Aorta (tissue), 5 donors: ENCODE measurements at regions not wholly inside any gene's neighbourhood (a gene's known extent, or its start where the extent isn't known, plus 50 kb on each side); places are given as distances from the start of the nearest gene placed in this dataset.

Experiments
- ATAC-seq: fragments of 200-7000 bp; cut with Tn5 transposase; one replicate; pipeline ENCODE4 v1.9.1; 2022; ENCODE audit warnings: moderate library complexity; ENCODE audit not compliant: low FRiP score
- DNase-seq, 2 donors: peaks; one replicate each; pipeline ENCODE4 v3.0.0-alpha.2; 2020
- H3K27ac ChIP-seq, 2 donors: one replicate each; pipeline ENCODE4 v1.5.1; 2013; ENCODE audit warnings: low read length in 2 of 2, mild to moderate bottlenecking in 2 of 2, moderate library complexity in 2 of 2, control low read depth in 1 of 2, inconsistent platforms in 1 of 2, low read depth in 1 of 2
- H3K27me3 ChIP-seq, 2 donors: one replicate each; pipeline ENCODE4 v1.6.1; 2013; ENCODE audit warnings: control low read depth in 1 of 2, low read length in 1 of 2, mild to moderate bottlenecking in 1 of 2, moderate library complexity in 1 of 2; ENCODE audit not compliant: insufficient read depth in 2 of 2, control insufficient read depth in 1 of 2
- H3K36me3 ChIP-seq, 2 donors: one replicate each; pipeline ENCODE4 v1.6.1; 2013; ENCODE audit warnings: control low read depth in 1 of 2, low read length in 1 of 2, mild to moderate bottlenecking in 1 of 2; ENCODE audit not compliant: insufficient read depth in 2 of 2, control insufficient read depth in 1 of 2
- H3K4me1 ChIP-seq, 2 donors: one replicate each; pipeline ENCODE4 v1.6.1; 2013; ENCODE audit warnings: low read length in 2 of 2, control low read depth in 1 of 2, mild to moderate bottlenecking in 1 of 2, moderate library complexity in 1 of 2; ENCODE audit not compliant: insufficient read depth in 2 of 2, control insufficient read depth in 1 of 2
- H3K4me3 ChIP-seq, 2 donors: one replicate each; pipeline ENCODE4 v1.5.1; 2013; ENCODE audit warnings: low read length in 2 of 2, control low read depth in 1 of 2, mild to moderate bottlenecking in 1 of 2
- H3K9me3 ChIP-seq: one replicate; pipeline ENCODE4 v1.6.1; 2013; ENCODE audit warnings: mild to moderate bottlenecking, low read length; ENCODE audit not compliant: control insufficient read depth
- WGBS, 2 donors: extraction: QIAGEN DNeasy Blood & Tissue Kit; methylation state at CpG; one replicate each; pipeline ENCODE4 v1.1.7; 2013; 5-methylcytosine and 5-hydroxymethylcytosine counted together
- intact Hi-C, 2 donors: fragments of 100-400 bp; cut with DNase I; formaldehyde crosslinking; loops; one replicate each; pipeline versions ENCODE4 v1.14.2 to v1.15.0; 2022
- donor health status: healthy with polysubstance abuse.
- donor health status: Bipolar disorder and iron deficiency.
- donor health status: DM: no; HTN: no; CAD: no.
- donor health status: DM: no; HTN: no; CAD: no.
- donor health status: DM: yes; HTN: yes; CAD: no.

GRCh38 chr10:4763960-4764428 is 62.0 kb upstream of the AKR1E2 start:
- Histone ChIP-seq H3K4me3 (no peak overlapping the region), H3K27me3 (no peaks in the 10 kb centered on the region), H3K27ac (no peak overlapping the region), H3K36me3 (no peaks in the 10 kb centered on the region), H3K4me1 (peaks cover 0 to 3% of the 10 kb centered on the region in 2 donors), H3K9me3 (no peaks in the 10 kb centered on the region)
- no peak for ATAC-seq
- intact Hi-C loops = loop anchor here (5.0 to 10.0 kb wide), 5 partner anchors 87 to 1569 kb away; no protein-coding TSS in a partner anchor
- DNase-seq = no peak
- 90 to 93% methylated on average over 6 of the region's 6 CpGs for WGBS, 2 donors

GRCh38 chr10:4763513-4763912 is 62.5 kb upstream of the AKR1E2 start:
- no peaks in the 10 kb centered on the region for H3K27me3 ChIP-seq
- intact Hi-C loops = loop anchor here (5.0 to 10.0 kb wide), 5 partner anchors 86 to 1569 kb away; no protein-coding TSS in a partner anchor
- H3K27ac ChIP-seq = no peak overlapping the region
- peaks cover 0 to 3% of the 10 kb centered on the region in 2 donors for H3K4me1 ChIP-seq
- ATAC-seq = no peak
- H3K36me3 ChIP-seq = no peaks in the 10 kb centered on the region
- WGBS, 2 donors = 97 to 100% methylated on average over 1 of the region's 1 CpG
- H3K9me3 ChIP-seq = no peaks in the 10 kb centered on the region
- DNase-seq = no peak
- H3K4me3 ChIP-seq = no peak overlapping the region

- no peaks in the 10 kb centered on the region for H3K4me1 ChIP-seq
- H3K4me3 ChIP-seq = no peak overlapping the region
- H3K36me3 ChIP-seq = no peaks in the 10 kb centered on the region
- no peaks in the 10 kb centered on the region for H3K9me3 ChIP-seq
- ATAC-seq = no peak
- no peak overlapping the region for H3K27ac ChIP-seq
- H3K27me3 ChIP-seq = no peaks in the 10 kb centered on the region
- 94 to 97% methylated on average over 1 of the region's 1 CpG for WGBS, 2 donors
- no peak for DNase-seq
- intact Hi-C loops = no loop called here
Measured at GRCh38 chr10:4758256-4758655, 67.8 kb upstream of the AKR1E2 start.

- 76 to 80% methylated on average over 10 of the region's 10 CpGs for WGBS, 2 donors
- intact Hi-C loops = no loop called here
Measured at GRCh38 chr10:4755286-4755989, 70.6 kb upstream of the AKR1E2 start.

GRCh38 chr10:4754143-4754542 is 71.9 kb upstream of the AKR1E2 start:
- Histone ChIP-seq H3K27me3 (no peaks in the 10 kb centered on the region), H3K36me3 (no peaks in the 10 kb centered on the region), H3K4me1 (no peaks in the 10 kb centered on the region), H3K9me3 (no peaks in the 10 kb centered on the region), H3K4me3 (no peak overlapping the region), H3K27ac (no peak overlapping the region)
- 97 to 98% methylated on average over 5 to 8 of the region's 8 CpGs for WGBS, 2 donors
- intact Hi-C loops = no loop called here
- no peak for DNase-seq
- no peak for ATAC-seq

More at GRCh38 chr10:4755286-4755989, 70.6 kb upstream of the AKR1E2 start:
- H3K36me3 ChIP-seq = no peaks in the 10 kb centered on the region
- H3K27me3 ChIP-seq = no peaks in the 10 kb centered on the region
- no peaks in the 10 kb centered on the region for H3K9me3 ChIP-seq
- no peaks in the 10 kb centered on the region for H3K4me1 ChIP-seq
- no peak overlapping the region for H3K27ac ChIP-seq
- no peak overlapping the region for H3K4me3 ChIP-seq
- ATAC-seq = no peak
- no peak for DNase-seq

GRCh38 chr10:4751211-4751610 is 74.8 kb upstream of the AKR1E2 start:
- intact Hi-C loops = no loop called here
- no peaks in the 10 kb centered on the region for H3K36me3 ChIP-seq
- H3K9me3 ChIP-seq = no peaks in the 10 kb centered on the region
- no peak overlapping the region for H3K4me3 ChIP-seq
- ATAC-seq = no peak
- DNase-seq = no peak
- H3K27ac ChIP-seq = no peak overlapping the region
- H3K27me3 ChIP-seq = no peaks in the 10 kb centered on the region
- no peaks in the 10 kb centered on the region for H3K4me1 ChIP-seq
- WGBS, 2 donors = 72 to 86% methylated on average over 2 of the region's 2 CpGs

GRCh38 chr10:4749271-4749574 is 76.8 kb upstream of the AKR1E2 start:
- DNase-seq = no peak
- H3K4me1 ChIP-seq = no peaks in the 10 kb centered on the region
- ATAC-seq = no peak
- no peaks in the 10 kb centered on the region for H3K9me3 ChIP-seq
- intact Hi-C loops = no loop called here
- WGBS, 2 donors = 95 to 96% methylated on average over 4 of the region's 4 CpGs
- H3K4me3 ChIP-seq = no peak overlapping the region
- H3K36me3 ChIP-seq = no peaks in the 10 kb centered on the region
- H3K27me3 ChIP-seq = no peaks in the 10 kb centered on the region
- H3K27ac ChIP-seq = no peak overlapping the region

- DNase-seq (no peak), ATAC-seq (no peak)
- 84 to 85% methylated on average over 4 of the region's 4 CpGs for WGBS, 2 donors
- H3K27me3 ChIP-seq = no peaks in the 10 kb centered on the region
- H3K9me3 ChIP-seq = peaks cover 2% of the 10 kb centered on the region
- H3K4me3 ChIP-seq = no peak overlapping the region
- H3K36me3 ChIP-seq = no peaks in the 10 kb centered on the region
- no peaks in the 10 kb centered on the region for H3K4me1 ChIP-seq
- H3K27ac ChIP-seq = no peak overlapping the region
- intact Hi-C loops = no loop called here
Measured at GRCh38 chr10:4748491-4749270, 77.3 kb upstream of the AKR1E2 start.

GRCh38 chr10:4742217-4742616 is 83.8 kb upstream of the AKR1E2 start:
- no peak for ATAC-seq
- no peak overlapping the region for H3K27ac ChIP-seq
- no peaks in the 10 kb centered on the region for H3K4me1 ChIP-seq
- no peaks in the 10 kb centered on the region for H3K36me3 ChIP-seq
- peaks cover 2% of the 10 kb centered on the region for H3K9me3 ChIP-seq
- DNase-seq = no peak
- no peak overlapping the region for H3K4me3 ChIP-seq
- WGBS, 2 donors = 81 to 88% methylated on average over 2 of the region's 2 CpGs
- intact Hi-C loops = no loop called here
- peaks cover 0 to 2% of the 10 kb centered on the region in 2 donors for H3K27me3 ChIP-seq
